ENCODE measurements at regions not wholly inside any gene's neighbourhood (a gene's known extent, or its start where the extent isn't known, plus 50 kb on each side); places are given as distances from the start of the nearest gene placed in this dataset.

- ATAC-seq (no peak), DNase-seq (ENCODE audit: low spot score) (no peak)
- H3K36me3 Mint-ChIP-seq: peaks cover 12% of the 10 kb centered on the region; the same call in 1 of the 2 replicates
- no peak overlapping the region for H3K4me3 Mint-ChIP-seq
- TF ChIP-seq CDX4 (CRISPR knock-in tag; IDR thresholded peaks at IDR 0.05; ENCODE audit: borderline replicate concordance) (no peak), FOXP4 (CRISPR knock-in tag; IDR thresholded peaks at IDR 0.05) (no peak), ZMAT4 (CRISPR knock-in tag; IDR thresholded peaks at IDR 0.05) (no peak), PRRX2 (CRISPR knock-in tag; IDR thresholded peaks at IDR 0.05) (no peak), AR (CRISPR knock-in tag; IDR thresholded peaks at IDR 0.05) (no peak), E2F1 (CRISPR knock-in tag; IDR thresholded peaks at IDR 0.05) (no peak), ZBTB43 (CRISPR knock-in tag; IDR thresholded peaks at IDR 0.05) (no peak), FOXJ3 (CRISPR knock-in tag; IDR thresholded peaks at IDR 0.05; ENCODE audit: borderline replicate concordance) (no peak)
- peaks cover 10% of the 10 kb centered on the region for H3K9me3 Mint-ChIP-seq
- CTCF ChIA-PET: no interaction called here
- no peak overlapping the region for H3K27ac Mint-ChIP-seq
- H3K4me1 Mint-ChIP-seq: peaks cover 33% of the 10 kb centered on the region
- H3K27me3 Mint-ChIP-seq (ENCODE audit: low read depth): no peaks in the 10 kb centered on the region
- POLR2A ChIA-PET: no interaction called here
Observed at GRCh38 chr10:20618011-20618547, 279.0 kb downstream of the NEBL start.

GRCh38 chr10:20616918-20617810 lies 279.9 kb downstream of the NEBL start:
- Mint-ChIP-seq H3K4me1 (peaks cover 33% of the 10 kb centered on the region), H3K27me3 (ENCODE audit: low read depth) (no peaks in the 10 kb centered on the region), H3K36me3 (peaks cover 12% of the 10 kb centered on the region; the same call in 1 of the 2 replicates), H3K9me3 (peaks cover 16% of the 10 kb centered on the region), H3K27ac (no peak overlapping the region), H3K4me3 (no peak overlapping the region)
- ChIA-PET CTCF (no interaction called here), POLR2A (no interaction called here)
- DNase-seq (ENCODE audit: low spot score) (no peak), ATAC-seq (no peak)
- no peak for TF ChIP-seq OVOL2 (CRISPR knock-in tag; IDR thresholded peaks at IDR 0.05; ENCODE audit: borderline replicate concordance)
- TF ChIP-seq MXD4 (CRISPR knock-in tag; IDR thresholded peaks at IDR 0.05; ENCODE audit: borderline replicate concordance): no peak
- TF ChIP-seq ZNF138 (CRISPR knock-in tag; conservative IDR thresholded peaks at IDR 0.05): no peak
- no peak for TF ChIP-seq TP53 (CRISPR knock-in tag; IDR thresholded peaks at IDR 0.05)
- no peak for TF ChIP-seq HMGXB4 (CRISPR knock-in tag; IDR thresholded peaks at IDR 0.05)
- no peak for TF ChIP-seq ZNF512 (CRISPR knock-in tag; IDR thresholded peaks at IDR 0.05; ENCODE audit: borderline replicate concordance)

All from WTC11 (cell line).